ENCODE measurements at regions not wholly inside any gene's neighbourhood (a gene's known extent, or its start where the extent isn't known, plus 50 kb on each side); places are given as distances from the start of the nearest gene placed in this dataset.

- TF ChIP-seq CTCF (IDR thresholded peaks at IDR 0.05; ENCODE audit: low read length) = no peak
- no peak for TF ChIP-seq EZH2 (IDR thresholded peaks at IDR 0.05; ENCODE audit: borderline replicate concordance, low read length)
Measured at GRCh38 chr5:164651546-164652275, 1146.3 kb downstream of the MAT2B start.
